HG03097 (cell line): ENCODE measurements at regions not wholly inside any gene's neighbourhood (a gene's known extent, or its start where the extent isn't known, plus 50 kb on each side); places are given as distances from the start of the nearest gene placed in this dataset.
"Not testable (repeated sequence)": the region's sequence is repeated elsewhere in the genome, so short reads cannot be mapped to it uniquely, and the experiment has no call there.

Source experiments
- ATAC-seq: cut with Tn5 transposase; IDR thresholded peaks from one replicate; pipeline ENCODE4 v1.9.1; 2021; ENCODE audit not compliant: unreplicated experiment, low FRiP score

- no peak for ATAC-seq
Measured at GRCh38 chr17:64773836-64774761, 112.0 kb upstream of the SMURF2 start.

DNA sequence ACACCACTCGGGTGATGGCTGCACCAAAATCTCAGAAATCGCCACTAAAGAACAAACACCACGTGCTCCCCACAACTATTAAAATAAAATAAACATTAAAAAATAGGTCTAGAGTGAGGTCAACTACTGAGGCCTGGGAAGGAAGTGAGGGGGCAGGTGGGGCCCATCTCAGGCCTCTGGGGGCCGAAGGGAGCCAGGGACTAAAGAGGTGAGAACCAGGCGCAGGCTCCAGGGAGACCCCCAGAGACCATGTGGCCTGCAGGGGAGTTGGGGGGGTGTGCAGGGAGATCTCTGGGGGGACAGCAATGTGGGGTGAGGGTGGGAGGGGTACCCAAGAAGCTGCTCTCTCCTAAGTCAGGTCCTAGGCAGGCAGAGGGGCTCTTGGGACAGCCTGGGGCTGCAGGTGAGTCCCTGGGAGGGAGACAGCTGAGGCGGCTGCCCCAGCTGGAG is 111.3 kb upstream of the SMURF2 start:
- no peak for ATAC-seq

DNA sequence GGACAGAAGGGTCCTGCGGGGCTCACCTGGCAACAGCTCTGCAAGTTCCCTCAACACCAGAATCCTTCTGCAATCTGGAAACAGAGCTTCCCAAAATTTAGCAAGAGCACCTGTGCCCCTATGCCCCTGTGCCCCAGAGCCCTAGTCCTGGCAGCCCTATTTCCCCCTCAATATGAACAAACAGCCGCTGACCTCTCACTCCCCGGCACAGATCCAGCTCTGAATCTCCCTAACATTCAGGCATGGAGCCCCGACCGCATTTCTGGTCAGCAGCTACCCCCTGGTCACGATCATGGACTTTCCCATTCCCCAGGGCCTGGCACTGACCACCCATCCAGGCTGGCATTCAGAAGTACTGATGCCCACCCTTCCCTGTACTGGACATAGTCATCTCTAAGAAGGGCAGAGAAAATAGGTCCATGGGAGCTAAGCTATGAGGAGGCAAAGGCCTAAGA is 110.8 kb upstream of the SMURF2 start:
- ATAC-seq: no peak

DNA sequence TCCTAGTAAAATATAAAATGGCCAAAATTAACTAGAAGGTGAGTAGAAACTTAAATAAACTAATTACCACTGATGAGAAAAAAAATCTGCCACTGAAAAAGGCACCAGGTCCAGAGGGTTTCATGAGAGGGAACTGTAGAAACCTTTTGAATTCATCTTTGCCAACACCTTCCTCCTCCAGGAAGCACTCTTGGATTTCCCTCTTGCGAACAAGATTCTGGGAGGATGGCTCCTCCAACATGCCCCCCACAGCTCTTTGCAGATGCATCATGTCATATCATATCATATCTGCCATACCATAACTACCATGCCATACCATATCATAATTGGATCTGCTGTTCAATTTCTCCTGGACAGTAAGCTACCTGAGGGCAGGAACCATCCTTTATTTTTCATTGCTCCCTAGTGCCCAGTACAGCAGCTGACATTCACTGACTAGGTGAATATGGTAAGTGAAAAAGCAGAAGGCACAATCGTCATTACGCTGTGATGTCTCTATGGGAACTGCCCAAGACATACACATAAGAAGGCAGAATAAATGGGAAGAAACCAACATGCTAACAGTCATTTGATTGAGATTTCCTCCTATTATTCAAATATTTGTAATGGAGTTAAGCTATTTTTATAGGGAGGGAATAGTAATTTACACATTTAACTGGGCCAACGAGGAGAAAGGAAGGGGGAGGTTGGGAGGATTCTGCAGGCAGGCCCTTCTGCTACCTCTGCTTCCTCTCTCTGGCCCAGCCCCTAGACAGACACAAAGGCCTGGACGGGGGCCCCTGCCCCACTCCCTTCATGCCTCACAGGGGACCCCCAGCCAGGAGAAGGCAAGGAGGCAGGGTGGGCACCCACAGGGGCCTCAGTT is 110.1 kb upstream of the SMURF2 start:
- ATAC-seq: no peak

- ATAC-seq: no peak
Measured at GRCh38 chr17:64769712-64770111, 107.6 kb upstream of the SMURF2 start.

DNA sequence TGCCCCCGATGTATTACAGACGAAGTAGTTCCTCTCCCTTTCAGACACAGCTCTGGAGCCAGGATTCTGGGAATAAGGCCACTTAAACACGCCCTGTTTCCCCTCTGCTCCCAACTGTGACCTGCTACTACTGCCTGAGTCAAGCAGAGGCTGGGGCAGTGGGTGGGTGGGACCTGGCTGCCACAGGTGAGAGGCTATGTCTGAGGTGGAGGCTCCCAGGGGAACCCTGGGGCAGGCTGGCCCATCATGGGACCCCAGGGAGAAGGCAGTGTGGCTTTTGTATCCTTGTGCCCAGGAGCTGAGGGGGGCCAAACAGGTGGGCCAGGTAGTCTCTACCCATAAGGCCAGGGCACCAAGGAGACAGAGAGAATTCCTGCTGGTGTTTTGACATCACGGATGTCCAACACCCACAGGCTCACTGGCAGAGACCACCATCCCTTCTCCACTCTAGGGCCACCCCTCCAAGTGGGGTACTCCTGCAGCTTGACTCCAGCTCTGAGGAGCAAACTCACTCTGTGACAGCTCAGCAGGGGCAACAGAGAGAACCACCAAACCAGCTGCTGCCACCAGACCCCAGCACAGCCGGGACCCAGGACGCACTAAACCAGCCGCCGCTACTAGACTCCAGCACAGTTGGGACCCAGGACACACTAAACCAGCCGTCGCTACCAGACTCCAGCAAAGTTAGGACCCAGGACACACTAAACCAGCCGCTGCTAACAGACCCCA is 105.3 kb upstream of the SMURF2 start:
- ATAC-seq: no peak

DNA sequence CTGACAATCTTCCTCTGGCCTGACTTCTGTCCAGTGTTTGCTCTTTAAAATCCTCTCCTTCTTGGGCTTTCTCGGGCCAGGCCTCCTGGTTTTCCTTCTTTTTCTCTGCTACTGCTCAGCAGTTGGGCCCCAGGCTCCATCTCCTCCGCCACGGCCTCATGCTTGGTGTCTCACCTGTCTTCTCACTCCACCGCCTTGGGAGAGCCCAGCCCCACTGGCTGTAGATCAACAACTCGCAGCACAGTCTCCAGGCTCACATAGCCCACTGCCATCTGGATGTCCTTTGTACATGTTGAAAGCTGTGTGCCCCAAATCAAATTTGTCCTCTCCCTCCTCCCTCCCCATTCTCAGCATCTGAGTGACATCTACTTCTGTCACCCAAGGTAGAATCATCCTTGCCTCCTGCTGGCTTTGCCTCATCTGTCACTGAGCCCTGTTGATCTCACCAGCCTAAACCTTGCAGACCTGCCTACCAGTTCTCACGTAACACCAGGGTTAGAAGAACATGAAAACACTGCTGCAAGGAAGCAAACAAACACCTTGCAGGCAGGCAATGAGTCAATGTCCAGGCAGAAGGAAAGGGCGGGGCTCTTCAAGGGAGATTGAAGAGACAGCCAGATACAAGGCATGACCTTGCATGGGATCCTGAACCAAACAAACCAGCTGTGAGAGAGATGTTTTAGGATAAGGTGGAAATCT is 103.2 kb upstream of the SMURF2 start:
- ATAC-seq: no peak

DNA sequence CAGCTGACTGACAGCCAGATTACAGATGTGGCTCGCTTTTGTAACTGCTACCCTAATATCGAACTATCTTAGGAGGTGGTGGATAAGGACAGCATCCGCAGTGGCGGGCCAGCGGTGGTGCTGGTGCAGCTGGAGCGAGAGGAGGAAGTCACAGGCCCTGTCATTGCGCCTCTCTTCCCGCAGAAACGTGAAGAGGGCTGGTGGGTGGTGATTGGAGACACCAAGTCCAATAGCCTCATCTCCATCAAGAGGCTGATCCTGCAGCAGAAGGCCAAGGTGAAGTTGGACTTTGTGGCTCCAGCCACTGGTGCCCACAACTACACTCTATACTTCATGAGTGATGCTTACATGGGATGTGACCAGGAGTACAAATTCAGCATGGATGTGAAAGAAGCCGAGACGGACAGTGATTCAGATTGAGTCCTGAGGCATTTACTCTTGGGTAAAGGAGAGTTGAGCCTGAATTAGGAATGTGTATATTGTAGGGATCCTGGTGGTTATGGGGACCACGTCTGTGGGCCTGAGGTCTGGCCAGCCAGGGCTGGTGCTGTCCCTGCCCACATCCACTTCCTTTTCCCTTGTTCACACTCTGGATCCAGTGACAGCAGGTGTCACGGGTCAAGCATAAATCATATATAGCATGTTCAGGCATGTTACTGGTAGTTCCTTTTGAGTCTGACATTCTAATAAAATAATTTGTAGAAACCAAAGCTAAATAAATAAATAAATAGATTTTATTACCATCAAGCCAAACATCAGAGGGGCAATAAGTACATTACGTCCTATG is 89.0 kb upstream of the SMURF2 start:
- no peak for ATAC-seq

- ATAC-seq: no peak
Measured at GRCh38 chr17:64750478-64750877, 88.4 kb upstream of the SMURF2 start.

DNA sequence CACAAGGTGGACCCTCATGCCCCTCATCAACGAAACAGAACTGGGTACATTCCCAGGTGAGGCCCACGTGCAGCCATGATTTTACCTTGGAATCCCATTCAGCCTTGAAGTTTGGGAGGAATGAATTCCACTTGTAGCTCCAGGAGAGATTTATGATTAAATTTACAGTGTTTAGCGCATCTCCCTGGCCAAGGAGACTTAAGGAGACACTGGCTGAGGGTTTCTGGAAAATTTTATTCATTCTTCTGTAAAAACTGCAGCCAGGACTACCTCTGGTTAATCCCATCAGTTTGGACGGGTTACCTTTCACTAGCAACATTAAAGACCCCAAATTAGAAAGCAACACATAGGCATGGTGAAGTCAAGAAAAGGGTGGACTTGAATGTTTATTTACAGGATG is 87.2 kb upstream of the SMURF2 start:
- no peak for ATAC-seq

DNA sequence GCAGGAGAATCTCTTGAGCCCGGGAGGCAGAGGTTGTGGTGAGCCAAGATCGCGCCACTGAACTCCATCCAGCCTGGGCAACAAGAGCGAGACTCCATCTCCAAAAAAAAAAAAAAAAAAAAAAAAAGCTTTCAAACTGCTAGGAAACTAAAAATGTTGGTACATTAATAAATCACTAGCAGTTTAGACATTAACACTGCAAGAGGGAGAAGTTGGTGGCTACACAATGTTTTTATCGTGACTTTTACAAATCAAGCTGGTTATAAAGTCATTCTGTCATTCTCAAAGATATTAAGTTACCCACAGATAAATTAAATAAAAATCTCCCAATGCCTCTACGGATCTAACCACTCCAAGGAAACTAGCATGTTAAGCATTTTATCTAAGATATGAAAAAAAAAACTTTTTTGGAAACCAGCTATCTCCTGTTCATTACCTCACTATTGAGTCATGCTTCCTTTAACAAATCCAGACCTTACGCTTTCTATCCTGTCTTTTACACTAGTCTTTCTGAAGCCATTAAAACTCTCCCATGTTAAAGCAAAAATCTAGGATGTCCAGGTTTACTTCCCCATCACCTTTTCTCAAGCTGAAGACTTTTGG is 85.9 kb upstream of the SMURF2 start:
- ATAC-seq: no peak

- ATAC-seq: no peak
Measured at GRCh38 chr17:64742326-64742725, 80.2 kb upstream of the SMURF2 start.

DNA sequence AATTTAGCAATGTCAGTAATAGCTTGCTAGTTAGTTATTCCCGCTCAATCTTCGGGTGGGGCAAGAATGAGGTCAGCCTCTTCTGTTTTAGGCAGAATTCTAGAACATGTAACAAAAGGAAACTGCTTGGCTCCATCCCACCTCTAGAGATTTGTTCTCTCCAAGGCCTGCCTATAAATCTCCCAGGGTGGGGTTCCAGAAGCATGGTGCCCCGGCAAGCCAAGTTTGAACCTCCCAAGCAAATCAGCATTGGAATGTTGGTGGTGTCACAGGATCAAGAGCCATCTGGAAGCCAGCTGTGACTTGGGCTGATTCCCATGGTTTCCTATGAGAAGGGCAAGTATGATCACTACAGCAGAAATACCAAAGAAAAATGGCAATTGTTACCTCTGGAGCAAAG is 79.8 kb upstream of the SMURF2 start:
- ATAC-seq: not testable (repeated sequence)

DNA sequence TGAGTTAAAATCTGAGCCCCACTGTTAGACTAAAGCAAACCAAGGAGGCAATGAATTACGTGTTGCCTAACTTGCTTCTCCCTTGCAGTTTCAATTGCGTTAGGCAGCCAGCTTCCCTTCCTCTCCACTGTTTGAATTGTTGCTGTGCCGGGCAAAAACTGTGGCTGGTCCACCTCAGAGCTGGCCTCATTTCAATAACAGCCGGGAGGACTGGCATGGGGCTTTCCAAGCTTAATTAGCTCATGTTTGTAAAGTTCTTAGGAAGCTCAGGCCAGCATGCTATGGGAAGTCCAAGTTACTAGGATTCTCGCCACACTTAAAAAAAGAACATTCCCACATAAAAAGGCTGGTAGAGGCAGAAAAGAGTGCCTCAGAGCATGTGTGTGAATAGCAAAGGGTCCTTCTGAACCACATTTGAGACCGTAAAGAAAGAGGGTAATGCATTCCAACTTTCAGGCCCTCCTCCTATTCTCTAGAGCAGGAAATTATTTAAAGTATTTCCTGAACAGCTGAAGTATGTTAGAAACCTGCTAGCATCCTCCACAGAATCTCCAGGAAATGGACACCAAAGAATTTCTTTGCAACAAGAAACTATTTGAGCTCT is 79.0 kb upstream of the SMURF2 start:
- ATAC-seq: no peak

DNA sequence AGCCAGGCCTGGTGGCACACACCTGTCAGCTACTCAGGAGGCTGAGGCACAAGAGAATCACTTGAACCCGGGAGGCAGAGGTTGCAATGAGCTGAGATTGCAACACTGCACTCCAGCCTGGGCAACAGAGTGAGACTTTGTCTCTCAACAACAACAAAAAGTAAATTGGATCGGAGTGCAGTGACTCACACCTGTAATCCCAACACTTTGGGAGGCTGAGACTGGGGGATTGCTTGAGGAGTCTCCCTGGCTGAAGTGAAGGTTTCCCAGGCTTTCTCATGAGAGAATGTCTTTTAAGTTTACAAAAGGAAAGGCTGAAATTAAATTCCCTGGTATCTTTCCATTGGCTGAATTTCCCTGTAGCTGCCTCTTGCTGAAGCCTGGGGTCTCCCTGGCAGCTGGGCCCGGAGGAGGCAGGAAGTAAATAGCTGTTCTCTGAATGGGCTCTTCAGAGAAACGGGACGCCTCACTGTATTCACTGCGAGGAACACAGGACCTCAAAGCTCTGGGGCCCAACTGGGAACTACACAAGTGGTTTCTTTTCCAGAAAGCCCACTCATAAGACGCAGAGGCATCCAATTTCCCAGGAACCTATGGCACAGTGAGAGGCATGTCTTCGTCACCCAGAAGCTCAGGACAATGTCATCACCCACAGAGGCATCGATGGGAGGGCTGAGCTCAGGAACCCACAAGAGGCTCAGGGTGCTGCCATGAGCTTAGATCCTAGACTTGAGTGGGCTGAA is 77.4 kb upstream of the SMURF2 start:
- no peak for ATAC-seq

DNA sequence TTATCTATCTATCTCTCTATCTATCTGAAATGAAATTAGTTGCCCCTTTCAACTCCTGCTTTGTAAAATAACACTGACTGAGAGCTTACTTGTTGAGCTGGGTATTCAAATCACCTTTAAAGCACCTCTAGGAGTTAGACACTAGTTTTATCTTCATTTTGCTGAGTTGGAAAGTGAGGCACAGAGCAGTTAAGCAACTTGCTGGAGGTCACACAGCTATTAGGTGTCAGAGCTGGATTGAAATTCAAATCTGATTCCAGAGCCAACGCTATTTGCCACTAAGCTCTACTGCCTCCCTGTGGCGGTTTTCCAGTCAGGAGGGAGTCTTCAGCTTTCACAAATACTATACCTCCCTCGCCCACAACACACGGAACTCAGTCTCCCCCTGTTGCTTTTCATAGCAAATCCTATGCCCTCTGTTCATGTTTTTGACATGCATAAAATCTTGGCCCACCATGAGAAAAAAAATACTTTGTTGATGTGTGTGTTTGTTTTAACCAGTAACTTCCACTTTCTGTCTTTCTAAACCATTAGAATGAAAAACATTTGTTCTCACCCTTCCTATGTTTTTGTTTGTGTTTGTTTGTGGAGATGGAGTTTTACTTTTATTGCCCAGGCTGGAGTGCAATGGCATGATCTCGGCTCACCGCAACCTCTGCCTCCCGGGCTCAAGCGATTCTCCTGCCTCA is 74.8 kb upstream of the SMURF2 start:
- ATAC-seq: no peak

- ATAC-seq: no peak
Measured at GRCh38 chr17:64732336-64733006, 70.4 kb upstream of the SMURF2 start.
